Middle frontal gyrus (tissue), 1 donor: ENCODE measurements at regions not wholly inside any gene's neighbourhood (a gene's known extent, or its start where the extent isn't known, plus 50 kb on each side); places are given as distances from the start of the nearest gene placed in this dataset.
A peak's percentile ranks its signal among the peaks of the same experiment; 100 is the strongest.
"Not testable (repeated sequence)": the region's sequence is repeated elsewhere in the genome, so short reads cannot be mapped to it uniquely, and the experiment has no call there.

ENCODE experiments used
- DNase-seq: peaks from one replicate; pipeline ENCODE4 v3.0.0-alpha.2; 2015; ENCODE audit warnings: low spot score; ENCODE audit errors: extremely low spot score

- no peak for DNase-seq
Observed at GRCh38 chr2:225891013-225891412, 491.5 kb downstream of the NYAP2 start.

GRCh38 chr2:225889452-225889851 is 489.9 kb downstream of the NYAP2 start:
- peak; percentile 24 for DNase-seq

DNA sequence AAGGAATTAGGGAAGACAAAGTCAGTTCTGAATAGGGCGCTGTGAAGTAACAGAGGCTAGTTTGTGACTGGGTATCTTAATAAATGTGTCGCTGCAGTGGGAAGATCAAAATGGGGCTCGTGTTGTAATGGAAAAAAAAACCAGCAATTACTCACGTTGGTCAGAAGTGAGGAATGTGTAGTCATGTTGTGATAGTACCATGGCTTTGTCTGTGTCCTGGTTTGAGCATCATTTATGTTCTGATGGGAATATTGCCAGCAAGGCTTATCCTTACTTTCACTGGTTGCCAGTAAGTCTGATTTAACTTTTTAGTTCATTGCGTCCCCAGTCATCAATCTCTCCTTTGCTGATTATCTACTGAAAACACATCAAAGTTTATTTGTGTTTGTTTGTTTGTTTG is 467.6 kb downstream of the NYAP2 start:
- no peak for DNase-seq

- DNase-seq, result no peak
Observed at GRCh38 chr2:225865468-225865867, 466.0 kb downstream of the NYAP2 start.

GRCh38 chr2:225864394-225864793 is 464.9 kb downstream of the NYAP2 start:
- no peak for DNase-seq

GRCh38 chr2:225842939-225843338 is 443.4 kb downstream of the NYAP2 start:
- DNase-seq, result no peak

GRCh38 chr2:225841314-225841713 is 441.8 kb downstream of the NYAP2 start:
- no peak for DNase-seq

DNA sequence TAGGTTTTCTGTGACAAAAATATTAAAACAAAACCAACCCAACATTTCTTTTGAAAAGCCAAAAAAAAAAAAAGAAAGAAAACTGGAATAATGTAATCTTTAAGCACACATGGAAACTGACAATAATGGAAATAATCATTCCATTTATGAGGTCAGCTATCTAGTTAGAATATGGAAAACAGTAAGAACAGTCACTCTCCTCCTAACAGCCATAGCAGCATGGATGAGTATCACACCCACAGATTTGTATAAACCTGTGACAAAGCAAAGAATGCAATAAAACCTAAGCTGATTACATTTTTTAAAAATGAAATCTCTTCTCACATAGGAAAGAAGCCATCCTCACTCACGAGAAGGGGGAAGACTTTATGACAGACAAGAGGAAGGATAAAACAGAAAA is 437.8 kb downstream of the NYAP2 start:
- DNase-seq, result no peak

- DNase-seq, result no peak
Observed at GRCh38 chr2:225824748-225825449, 425.4 kb downstream of the NYAP2 start.

DNA sequence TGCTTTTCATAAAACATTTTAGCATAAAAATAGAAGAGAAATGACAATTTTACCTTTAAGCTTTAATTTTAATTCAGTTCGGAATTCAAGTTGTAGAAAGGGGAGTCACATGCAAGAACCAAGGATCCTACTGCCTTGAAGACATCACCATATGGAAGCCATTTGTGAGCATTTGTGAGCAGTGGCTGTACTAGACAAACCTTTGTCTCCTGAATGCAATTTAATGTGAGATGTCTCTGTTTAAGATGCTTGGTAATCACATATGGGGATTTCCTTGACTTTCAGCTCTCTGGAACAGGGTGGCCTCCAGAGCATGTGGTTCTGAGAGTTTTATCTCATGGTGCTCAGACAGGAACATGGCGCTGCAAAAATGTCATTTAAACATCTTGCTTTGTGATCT is 421.8 kb downstream of the NYAP2 start:
- no peak for DNase-seq

GRCh38 chr2:225820826-225821225 is 421.3 kb downstream of the NYAP2 start:
- no peak for DNase-seq

DNA sequence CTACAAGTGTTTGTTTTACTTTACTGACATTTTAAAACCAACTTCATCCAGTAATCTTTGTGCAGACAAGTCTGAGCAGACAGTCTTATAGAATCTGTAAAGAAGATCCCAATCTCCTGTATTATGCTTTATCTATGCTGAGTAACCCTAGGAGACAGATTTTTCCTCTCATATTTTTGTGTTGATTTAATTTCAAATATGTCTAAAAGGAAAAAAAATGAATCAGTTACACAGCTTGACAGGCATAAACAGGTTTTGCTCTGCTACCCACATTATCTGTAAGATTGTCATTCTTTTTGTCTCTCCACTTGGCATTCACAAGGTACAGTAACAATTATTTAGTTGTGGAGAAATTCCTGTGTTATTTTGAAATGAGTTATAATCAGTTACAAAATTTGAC is 415.0 kb downstream of the NYAP2 start:
- DNase-seq, result no peak

GRCh38 chr2:225806105-225806504 is 406.6 kb downstream of the NYAP2 start:
- DNase-seq, result no peak

- DNase-seq, result not testable (repeated sequence)
Observed at GRCh38 chr2:225802076-225802475, 402.6 kb downstream of the NYAP2 start.

DNA sequence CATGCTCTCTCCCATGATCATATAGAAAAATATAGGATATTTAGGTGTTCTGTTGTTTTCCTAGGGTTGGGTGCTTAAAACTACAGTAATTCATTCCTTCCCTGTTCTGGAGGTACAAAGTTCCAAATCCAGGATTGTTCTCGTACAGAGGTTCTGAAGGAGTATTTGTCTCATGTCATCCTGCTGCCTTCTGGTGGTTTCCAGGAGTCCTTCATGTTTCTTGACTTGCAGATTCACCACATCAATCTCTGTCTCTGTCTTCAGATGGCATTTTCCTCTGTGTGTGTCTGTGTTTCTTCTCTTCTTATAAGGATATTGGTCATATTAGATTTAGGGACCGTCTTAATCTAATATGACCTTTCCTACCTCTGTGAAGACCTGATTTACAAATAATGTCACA is 397.9 kb downstream of the NYAP2 start:
- DNase-seq, result no peak

- no peak for DNase-seq
Observed at GRCh38 chr2:225794652-225795400, 395.3 kb downstream of the NYAP2 start.

DNA sequence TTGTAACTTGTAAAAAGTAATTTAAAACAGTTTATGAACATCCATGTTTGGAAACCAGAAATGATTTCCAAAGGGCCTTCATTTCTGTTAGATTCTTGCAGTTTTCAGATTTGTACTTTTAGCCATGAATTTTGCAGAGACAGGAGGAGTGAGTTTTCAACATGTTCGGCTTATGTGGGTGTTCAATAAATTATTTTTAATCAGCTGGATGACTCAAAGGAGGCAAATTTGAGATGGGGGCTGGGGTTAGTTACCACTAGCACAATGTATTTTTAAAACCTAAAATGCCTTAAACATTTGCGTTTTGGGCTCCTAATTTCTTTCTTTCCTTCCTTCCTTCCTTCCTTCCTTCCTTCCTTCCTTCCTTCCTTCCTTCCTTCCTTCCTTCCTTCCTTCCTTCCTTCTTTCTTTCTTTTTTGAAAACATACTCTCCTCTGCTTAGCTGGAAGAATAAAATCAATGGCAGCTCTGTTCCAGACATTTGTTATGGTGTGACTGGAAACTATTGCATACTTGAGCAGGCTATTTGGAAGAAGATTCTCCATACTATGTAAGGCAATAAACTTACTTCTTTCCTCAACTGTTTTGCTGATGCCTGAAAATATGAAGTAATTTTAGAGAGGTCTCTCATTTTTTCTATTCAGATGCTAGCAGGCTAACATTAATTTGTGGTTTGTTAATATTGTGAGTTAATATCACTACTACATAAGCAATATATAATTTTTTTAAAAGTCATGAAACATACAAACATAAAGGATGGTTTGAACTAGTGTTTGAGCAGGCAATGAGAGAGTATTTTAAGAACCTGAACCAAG is 394.4 kb downstream of the NYAP2 start:
- DNase-seq, result no peak

DNA sequence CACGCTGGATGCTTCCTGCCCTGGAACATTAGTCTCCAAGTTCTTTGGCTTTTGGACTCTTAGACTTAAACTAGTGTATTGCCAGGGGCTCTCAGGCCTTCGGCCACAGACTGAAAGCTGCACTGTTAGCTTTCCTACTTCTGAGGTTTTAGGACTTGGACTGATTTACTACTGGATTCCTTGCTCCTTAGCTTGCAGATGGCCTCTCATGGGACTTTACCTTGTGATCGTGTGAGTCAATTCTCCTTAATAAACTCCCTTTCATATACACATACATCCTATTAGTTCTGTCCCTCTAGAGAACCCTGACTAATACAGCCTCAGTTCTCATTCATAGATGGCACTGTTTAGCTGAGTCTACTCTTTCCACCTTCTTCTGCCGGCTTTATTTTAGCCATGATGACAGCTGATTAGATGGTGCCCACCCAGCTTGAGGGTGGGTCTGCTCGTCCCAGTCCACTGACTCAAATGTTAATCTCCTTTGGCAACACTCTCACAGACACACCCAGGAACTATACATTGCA is 389.1 kb downstream of the NYAP2 start:
- no peak for DNase-seq

- no peak for DNase-seq
Observed at GRCh38 chr2:225787497-225787896, 388.0 kb downstream of the NYAP2 start.

DNA sequence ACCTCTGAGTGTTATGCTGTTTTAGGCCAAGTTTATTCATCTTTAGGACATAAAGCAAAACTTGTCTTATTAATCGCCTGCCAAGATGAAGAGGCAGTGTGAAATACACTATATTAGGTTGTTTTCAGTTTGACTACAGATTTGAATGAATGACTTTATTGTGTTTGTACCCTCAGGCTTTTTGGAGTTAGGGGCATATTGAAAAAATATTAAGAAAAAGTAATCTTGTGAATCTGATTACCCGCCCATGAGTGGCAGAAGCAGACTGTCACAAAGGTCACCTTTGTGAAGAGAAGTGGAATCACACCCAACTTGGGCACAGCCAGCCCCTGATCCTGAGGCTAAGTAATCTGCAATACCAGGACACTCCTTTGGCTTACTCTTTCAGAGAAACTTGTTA is 382.5 kb downstream of the NYAP2 start:
- DNase-seq, result no peak

DNA sequence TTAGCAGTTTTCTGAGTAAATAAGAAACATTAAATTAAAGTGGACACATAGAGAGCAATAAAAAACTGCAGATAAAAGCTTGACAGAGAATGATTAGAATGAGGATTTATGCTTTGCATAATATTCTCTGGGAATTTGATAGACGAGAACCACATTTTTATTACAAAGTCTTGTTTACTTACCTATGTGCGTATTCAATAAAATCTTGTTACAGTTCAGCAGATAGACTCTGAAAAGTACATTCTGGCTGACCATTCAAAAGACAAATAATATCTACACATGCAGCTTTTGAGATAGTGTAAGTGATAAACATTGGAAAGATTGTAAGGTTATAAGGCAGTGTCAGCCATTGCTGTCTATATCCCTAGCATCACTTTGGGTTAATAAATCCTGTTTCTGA is 381.6 kb downstream of the NYAP2 start:
- DNase-seq, result no peak

DNA sequence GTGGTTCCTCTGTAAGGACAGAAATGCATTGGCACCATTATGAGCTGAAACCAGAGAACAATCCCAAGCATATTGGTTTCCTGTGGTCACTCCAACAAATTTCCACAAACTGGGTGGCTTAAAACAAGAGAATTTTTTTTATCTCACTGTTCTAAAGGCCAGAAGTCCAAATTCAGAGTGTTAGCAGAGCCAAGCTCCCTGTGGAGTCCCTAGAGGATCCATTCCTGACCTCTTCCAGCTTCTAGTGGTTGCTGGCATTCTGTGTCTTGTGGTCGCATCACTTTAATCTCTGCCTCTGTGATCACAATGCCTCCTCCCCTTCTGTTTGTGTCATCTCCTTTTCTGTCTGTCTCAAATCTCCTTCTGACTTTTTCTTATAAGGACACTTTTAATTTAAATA is 380.3 kb downstream of the NYAP2 start:
- DNase-seq, result no peak
